GM12872 (cell line): ENCODE measurements at regions not wholly inside any gene's neighbourhood (a gene's known extent, or its start where the extent isn't known, plus 50 kb on each side); places are given as distances from the start of the nearest gene placed in this dataset.

ENCODE experiments used
- CTCF ChIP-seq: IDR thresholded peaks from 3 replicates; pipeline ENCODE4 v1.5.1; 2011; ENCODE audit warnings: low read depth, mild to moderate bottlenecking, low read length, moderate library complexity; ENCODE audit not compliant: insufficient read depth

- TF ChIP-seq CTCF = no peak
These were observed 271.9 kb upstream of the GATB start for GRCh38 chr4:152032722-152033131.

- no peak for TF ChIP-seq CTCF
These were observed 268.8 kb upstream of the GATB start for GRCh38 chr4:152029631-152030030.

GRCh38 chr4:152028131-152028530 lies 267.3 kb upstream of the GATB start:
- TF ChIP-seq CTCF = no peak

- no peak for TF ChIP-seq CTCF
These were observed 264.1 kb upstream of the GATB start for GRCh38 chr4:152024881-152025280.

- TF ChIP-seq CTCF = no peak
These were observed 262.9 kb upstream of the GATB start for GRCh38 chr4:152023674-152024073.

- TF ChIP-seq CTCF = no peak
These were observed 261.7 kb upstream of the GATB start for GRCh38 chr4:152022543-152022942.

GRCh38 chr4:152021788-152022438 lies 261.1 kb upstream of the GATB start:
- TF ChIP-seq CTCF = no peak
